ENCODE measurements at regions not wholly inside any gene's neighbourhood (a gene's known extent, or its start where the extent isn't known, plus 50 kb on each side); places are given as distances from the start of the nearest gene placed in this dataset.

DNA sequence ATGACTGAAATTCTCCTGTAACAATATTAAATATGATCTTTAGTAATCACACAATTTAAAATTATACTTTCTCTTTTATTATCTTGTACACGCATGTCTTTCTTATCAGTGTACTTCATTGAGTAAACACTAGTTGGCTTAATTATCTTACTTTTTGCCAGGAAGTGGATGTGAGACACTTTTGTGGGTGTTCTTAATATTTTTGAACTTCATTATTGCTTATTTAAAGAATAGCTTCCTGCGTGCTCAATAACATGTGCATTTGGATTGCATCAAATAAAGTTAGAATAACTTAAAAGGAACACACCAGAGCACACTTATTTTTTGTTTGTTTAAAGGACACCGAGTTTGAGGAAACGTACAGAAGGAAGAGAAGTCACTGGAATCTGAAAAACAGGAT is 128.5 kb upstream of the VEGFC start:
- Histone ChIP-seq H3K9ac (ENCODE audit: low read length in 3 of 3) (no peak overlapping the region), H3K4me3 (ENCODE audit: low read length in 3 of 3) (no peak overlapping the region), H3K27me3 (ENCODE audit: control insufficient read depth, insufficient read depth, low read length) (no peaks in the 10 kb centered on the region), H3K4me1 (ENCODE audit: control insufficient read depth in 2 of 3, insufficient read depth in 2 of 3, low read depth in 1 of 3, low read length in 3 of 3) (no peaks in the 10 kb centered on the region), H3K36me3 (ENCODE audit: control insufficient read depth in 2 of 3, insufficient read depth in 3 of 3, low read length in 3 of 3) (no peaks in the 10 kb centered on the region), H3K27ac (ENCODE audit: low read depth in 2 of 2, low read length in 2 of 2) (no peak overlapping the region), H3K9me3 (ENCODE audit: control insufficient read depth in 2 of 3, insufficient read depth in 1 of 3, low read length in 3 of 3) (no peaks in the 10 kb centered on the region)
- no peak for DNase-seq
- TF ChIP-seq, protein P1, sequence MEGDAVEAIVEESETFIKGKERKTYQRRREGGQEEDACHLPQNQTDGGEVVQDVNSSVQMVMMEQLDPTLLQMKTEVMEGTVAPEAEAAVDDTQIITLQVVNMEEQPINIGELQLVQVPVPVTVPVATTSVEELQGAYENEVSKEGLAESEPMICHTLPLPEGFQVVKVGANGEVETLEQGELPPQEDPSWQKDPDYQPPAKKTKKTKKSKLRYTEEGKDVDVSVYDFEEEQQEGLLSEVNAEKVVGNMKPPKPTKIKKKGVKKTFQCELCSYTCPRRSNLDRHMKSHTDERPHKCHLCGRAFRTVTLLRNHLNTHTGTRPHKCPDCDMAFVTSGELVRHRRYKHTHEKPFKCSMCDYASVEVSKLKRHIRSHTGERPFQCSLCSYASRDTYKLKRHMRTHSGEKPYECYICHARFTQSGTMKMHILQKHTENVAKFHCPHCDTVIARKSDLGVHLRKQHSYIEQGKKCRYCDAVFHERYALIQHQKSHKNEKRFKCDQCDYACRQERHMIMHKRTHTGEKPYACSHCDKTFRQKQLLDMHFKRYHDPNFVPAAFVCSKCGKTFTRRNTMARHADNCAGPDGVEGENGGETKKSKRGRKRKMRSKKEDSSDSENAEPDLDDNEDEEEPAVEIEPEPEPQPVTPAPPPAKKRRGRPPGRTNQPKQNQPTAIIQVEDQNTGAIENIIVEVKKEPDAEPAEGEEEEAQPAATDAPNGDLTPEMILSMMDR (IDR thresholded peaks at IDR 0.05; ENCODE audit: borderline replicate concordance, extremely low read depth, insufficient read depth): no peak
- no peak for FAIRE-seq
- intact Hi-C loops (cut with DNase I): no loop called here

DNA sequence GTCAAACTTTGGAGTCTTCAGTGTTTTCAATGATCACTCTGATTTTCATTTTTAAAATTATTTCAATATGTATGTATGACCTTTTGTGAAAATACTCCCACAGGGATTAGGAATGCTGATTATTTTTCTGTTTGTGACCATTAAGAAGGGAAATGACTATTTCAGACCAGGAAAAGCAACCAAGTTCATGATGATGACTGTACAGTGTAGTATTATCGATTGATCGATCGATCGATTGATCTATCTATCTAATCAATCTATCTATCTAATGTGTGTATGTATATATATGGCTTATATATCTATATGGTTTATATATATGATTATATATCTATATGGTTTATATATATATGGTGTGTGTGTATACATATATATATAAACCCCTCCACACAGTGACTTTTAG is 131.5 kb upstream of the VEGFC start:
- H3K4me1 ChIP-seq (ENCODE audit: control insufficient read depth in 2 of 3, insufficient read depth in 2 of 3, low read depth in 1 of 3, low read length in 3 of 3): no peaks in the 10 kb centered on the region
- H3K9ac ChIP-seq (ENCODE audit: low read length in 3 of 3): no peak overlapping the region
- H3K4me3 ChIP-seq (ENCODE audit: low read length in 3 of 3): no peak overlapping the region
- intact Hi-C loops (cut with DNase I): no loop called here
- FAIRE-seq: no peak
- no peaks in the 10 kb centered on the region for H3K27me3 ChIP-seq (ENCODE audit: control insufficient read depth, insufficient read depth, low read length)
- no peaks in the 10 kb centered on the region for H3K36me3 ChIP-seq (ENCODE audit: control insufficient read depth in 2 of 3, insufficient read depth in 3 of 3, low read length in 3 of 3)
- no peak overlapping the region for H3K27ac ChIP-seq (ENCODE audit: low read depth in 2 of 2, low read length in 2 of 2)
- TF ChIP-seq, protein P1 (IDR thresholded peaks at IDR 0.05; ENCODE audit: borderline replicate concordance, extremely low read depth, insufficient read depth): no peak
- DNase-seq: no peak
- H3K9me3 ChIP-seq (ENCODE audit: control insufficient read depth in 2 of 3, insufficient read depth in 1 of 3, low read length in 3 of 3): no peaks in the 10 kb centered on the region

DNA sequence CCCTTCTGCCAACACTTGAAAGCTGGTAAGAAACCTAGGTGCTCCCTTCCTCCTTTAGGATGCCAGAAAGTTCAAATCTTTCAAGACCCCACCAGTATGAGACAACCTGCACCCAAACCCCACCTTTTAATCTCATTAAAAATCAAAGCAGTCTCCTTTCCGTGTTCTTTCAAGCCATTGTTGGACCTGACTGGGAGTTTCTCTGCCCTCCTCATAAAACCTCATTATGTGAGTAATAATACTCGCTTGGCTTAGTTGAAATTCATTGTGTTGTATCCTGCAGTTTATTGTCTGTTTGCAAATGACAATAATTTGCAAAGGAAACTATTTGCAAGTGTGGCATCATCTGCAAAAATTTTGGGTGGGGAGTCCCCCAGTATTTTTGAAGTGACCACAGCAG is 133.2 kb upstream of the VEGFC start:
- no peaks in the 10 kb centered on the region for H3K27me3 ChIP-seq (ENCODE audit: control insufficient read depth, insufficient read depth, low read length)
- FAIRE-seq (no peak), DNase-seq (no peak)
- H3K36me3 ChIP-seq (ENCODE audit: control insufficient read depth in 2 of 3, insufficient read depth in 3 of 3, low read length in 3 of 3): no peaks in the 10 kb centered on the region
- H3K9me3 ChIP-seq (ENCODE audit: control insufficient read depth in 2 of 3, insufficient read depth in 1 of 3, low read length in 3 of 3): no peaks in the 10 kb centered on the region
- no peak overlapping the region for H3K9ac ChIP-seq (ENCODE audit: low read length in 3 of 3)
- H3K4me1 ChIP-seq (ENCODE audit: control insufficient read depth in 2 of 3, insufficient read depth in 2 of 3, low read depth in 1 of 3, low read length in 3 of 3): no peaks in the 10 kb centered on the region
- H3K27ac ChIP-seq (ENCODE audit: low read depth in 2 of 2, low read length in 2 of 2): no peak overlapping the region
- intact Hi-C loops (cut with DNase I): no loop called here
- H3K4me3 ChIP-seq (ENCODE audit: low read length in 3 of 3): no peak overlapping the region
- TF ChIP-seq, protein P1 (IDR thresholded peaks at IDR 0.05; ENCODE audit: borderline replicate concordance, extremely low read depth, insufficient read depth): no peak

DNA sequence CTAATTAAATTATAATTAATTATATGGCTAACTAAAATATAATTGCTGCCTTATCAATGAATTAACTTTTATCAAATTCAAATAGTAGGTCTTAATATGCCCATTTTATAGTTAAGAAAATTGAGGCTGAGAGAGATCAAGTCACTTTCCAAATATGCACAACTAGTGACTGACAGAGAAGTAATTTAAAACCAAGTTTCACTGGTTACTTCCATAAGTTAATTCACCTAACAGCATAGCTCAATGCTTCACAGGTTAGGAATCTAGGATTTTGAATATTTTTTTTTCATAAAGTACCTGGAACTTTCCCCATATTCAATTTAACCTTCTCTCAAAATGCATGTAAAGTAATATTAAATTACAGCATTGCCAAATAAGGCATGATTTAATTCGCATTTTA is 134.4 kb upstream of the VEGFC start:
- FAIRE-seq: no peak

More for the DNA sequence above, 134.4 kb upstream of the VEGFC start:
- Histone ChIP-seq H3K4me1 (ENCODE audit: control insufficient read depth in 2 of 3, insufficient read depth in 2 of 3, low read depth in 1 of 3, low read length in 3 of 3) (no peaks in the 10 kb centered on the region), H3K27ac (ENCODE audit: low read depth in 2 of 2, low read length in 2 of 2) (no peak overlapping the region), H3K4me3 (ENCODE audit: low read length in 3 of 3) (no peak overlapping the region), H3K27me3 (ENCODE audit: control insufficient read depth, insufficient read depth, low read length) (no peaks in the 10 kb centered on the region), H3K36me3 (ENCODE audit: control insufficient read depth in 2 of 3, insufficient read depth in 3 of 3, low read length in 3 of 3) (no peaks in the 10 kb centered on the region), H3K9me3 (ENCODE audit: control insufficient read depth in 2 of 3, insufficient read depth in 1 of 3, low read length in 3 of 3) (no peaks in the 10 kb centered on the region), H3K9ac (ENCODE audit: low read length in 3 of 3) (no peak overlapping the region)
- intact Hi-C loops (cut with DNase I): no loop called here
- DNase-seq: no peak
- TF ChIP-seq, protein P1 (IDR thresholded peaks at IDR 0.05; ENCODE audit: borderline replicate concordance, extremely low read depth, insufficient read depth): no peak
